ENCODE measurements at regions not wholly inside any gene's neighbourhood (a gene's known extent, or its start where the extent isn't known, plus 50 kb on each side); places are given as distances from the start of the nearest gene placed in this dataset.

- no peak for DNase-seq (ENCODE audit: low read depth in 1 of 2, low spot score in 1 of 2)
- no peak for TF ChIP-seq SPI1 (IDR thresholded peaks at IDR 0.05; ENCODE audit: borderline replicate concordance, low read depth)
- no peak for TF ChIP-seq GABPA (IDR thresholded peaks at IDR 0.05; ENCODE audit: low read depth)
- TF ChIP-seq REST (IDR thresholded peaks at IDR 0.05; ENCODE audit: insufficient replicate concordance, low read depth), result no peak
- no peaks in the 10 kb centered on the region for H3K27me3 ChIP-seq (ENCODE audit: insufficient read depth, poor library complexity, severe bottlenecking)
- H3K4me3 ChIP-seq (replicated peaks; ENCODE audit: insufficient read depth, low read length), result no peak overlapping the region
- no peak overlapping the region for H3K27ac ChIP-seq (replicated peaks)
These were observed 70.7 kb downstream of the RBM43 start for GRCh38 chr2:151191001-151191400.

GRCh38 chr2:151189125-151189524, 72.5 kb downstream of the RBM43 start:
- Histone ChIP-seq H3K27me3 (ENCODE audit: insufficient read depth, poor library complexity, severe bottlenecking) (no peaks in the 10 kb centered on the region), H3K27ac (replicated peaks) (no peak overlapping the region), H3K4me3 (replicated peaks; ENCODE audit: insufficient read depth, low read length) (no peak overlapping the region)
- TF ChIP-seq SPI1 (IDR thresholded peaks at IDR 0.05; ENCODE audit: borderline replicate concordance, low read depth) (no peak), REST (IDR thresholded peaks at IDR 0.05; ENCODE audit: insufficient replicate concordance, low read depth) (no peak), POLR2AphosphoS5 (IDR thresholded peaks at IDR 0.05; ENCODE audit: low read depth) (no peak)
- no peak for DNase-seq (ENCODE audit: low read depth in 1 of 2, low spot score in 1 of 2)

- DNase-seq (ENCODE audit: low read depth in 1 of 2, low spot score in 1 of 2), result no peak
- Histone ChIP-seq H3K27me3 (ENCODE audit: insufficient read depth, poor library complexity, severe bottlenecking) (no peaks in the 10 kb centered on the region), H3K27ac (replicated peaks) (no peak overlapping the region), H3K4me3 (replicated peaks; ENCODE audit: insufficient read depth, low read length) (no peak overlapping the region)
- TF ChIP-seq REST (IDR thresholded peaks at IDR 0.05; ENCODE audit: insufficient replicate concordance, low read depth), result no peak
- TF ChIP-seq GABPA (IDR thresholded peaks at IDR 0.05; ENCODE audit: low read depth), result no peak
- TF ChIP-seq POLR2AphosphoS5 (IDR thresholded peaks at IDR 0.05; ENCODE audit: low read depth), result no peak
- no peak for TF ChIP-seq SPI1 (IDR thresholded peaks at IDR 0.05; ENCODE audit: borderline replicate concordance, low read depth)
- TF ChIP-seq CTCF (IDR thresholded peaks at IDR 0.05; ENCODE audit: insufficient read depth, low read length), result no peak
These were observed 75.7 kb downstream of the RBM43 start for GRCh38 chr2:151186011-151186410.

GRCh38 chr2:151182899-151183809, 78.5 kb downstream of the RBM43 start:
- no peak for DNase-seq (ENCODE audit: low read depth in 1 of 2, low spot score in 1 of 2)
- H3K27ac ChIP-seq (replicated peaks), result no peak overlapping the region
- no peaks in the 10 kb centered on the region for H3K27me3 ChIP-seq (ENCODE audit: insufficient read depth, poor library complexity, severe bottlenecking)
- no peak for TF ChIP-seq REST (IDR thresholded peaks at IDR 0.05; ENCODE audit: insufficient replicate concordance, low read depth)
- TF ChIP-seq CTCF (IDR thresholded peaks at IDR 0.05; ENCODE audit: insufficient read depth, low read length), result no peak
- no peak for TF ChIP-seq POLR2AphosphoS5 (IDR thresholded peaks at IDR 0.05; ENCODE audit: low read depth)
- TF ChIP-seq SPI1 (IDR thresholded peaks at IDR 0.05; ENCODE audit: borderline replicate concordance, low read depth), result no peak
- TF ChIP-seq GABPA (IDR thresholded peaks at IDR 0.05; ENCODE audit: low read depth), result no peak
- no peak overlapping the region for H3K4me3 ChIP-seq (replicated peaks; ENCODE audit: insufficient read depth, low read length)
